Stomach (tissue), 8 donors: ENCODE measurements at regions not wholly inside any gene's neighbourhood (a gene's known extent, or its start where the extent isn't known, plus 50 kb on each side); places are given as distances from the start of the nearest gene placed in this dataset.
A peak's percentile ranks its signal among the peaks of the same experiment; 100 is the strongest.

Source experiments
- DNase-seq, 2 donors: peaks; one replicate each; pipeline versions ENCODE4 v3.0.0 to v3.0.0-alpha.2; 2013 to 2019
- H3K27ac ChIP-seq, 5 donors: fragments of 200-600 bp in 4 of 5; sonication (generic) in 4 of 5; one replicate each; pipeline ENCODE4 v1.5.1; 2013 to 2019; ENCODE audit warnings: mild to moderate bottlenecking in 1 of 5, moderate library complexity in 1 of 5
- H3K27me3 ChIP-seq, 3 donors: fragments of 200-600 bp; sonication (generic); one replicate each; pipeline ENCODE4 v1.5.1; 2017 to 2019; ENCODE audit warnings: mixed run types in 1 of 3
- H3K36me3 ChIP-seq, 4 donors: fragments of 200-600 bp; sonication (generic); 1 replicate in 3 of 4; 2 replicates in 1 of 4; pipeline ENCODE4 v1.5.1; 2016 to 2019
- H3K4me1 ChIP-seq, 4 donors: fragments of 200-600 bp; sonication (generic); one replicate each; pipeline ENCODE4 v1.5.1; 2016 to 2019
- H3K4me3 ChIP-seq, 4 donors: fragments of 200-600 bp; sonication (generic) in 3 of 4; one replicate each; pipeline ENCODE4 v1.5.1; 2016 to 2019; ENCODE audit warnings: mild to moderate bottlenecking in 1 of 4
- H3K9me3 ChIP-seq, 4 donors: fragments of 200-600 bp; sonication (generic); one replicate each; pipeline ENCODE4 v1.5.1; 2016 to 2019
- CTCF ChIP-seq, 7 experiments: fragments of 450-650 bp in 4 of 7; fragments of 200-600 bp in 3 of 7; sonication (generic) in 3 of 7; IDR thresholded peaks; one replicate each; pipeline ENCODE4 v1.5.1; 2016 to 2019; ENCODE audit warnings: antibody characterized with exemption in 7 of 7, control low read depth in 2 of 7, mild to moderate bottlenecking in 1 of 7
- EP300 ChIP-seq: sonication (generic); formaldehyde crosslinking; IDR thresholded peaks from one replicate; pipeline ENCODE4 v1.6.1; 2017; ENCODE audit warnings: antibody characterized with exemption
- POLR2A ChIP-seq, 4 donors: fragments of 450-650 bp; IDR thresholded peaks; one replicate each; pipeline ENCODE4 v1.6.1; 2016; ENCODE audit warnings: antibody characterized with exemption in 4 of 4, control low read depth in 2 of 4, mild to moderate bottlenecking in 1 of 4, moderate library complexity in 1 of 4
- POLR2AphosphoS5 ChIP-seq, 3 donors: sonication (generic); formaldehyde crosslinking; IDR thresholded peaks; one replicate each; pipeline ENCODE4 v1.6.1; 2016; ENCODE audit warnings: antibody characterized with exemption in 3 of 3
- WGBS, 5 donors: extraction: QIAGEN DNeasy Blood & Tissue Kit in 3 of 5; methylation state at CpG; one replicate each; pipeline versions ENCODE4 v1.1.5 to v1.1.7; 2013 to 2018; 5-methylcytosine and 5-hydroxymethylcytosine counted together
- intact Hi-C: fragments of 100-400 bp; cut with DNase I; formaldehyde crosslinking; loops from one replicate; pipeline ENCODE4 v1.15.1; 2023; ENCODE audit warnings: low total_unique reads
- donor health status: healthy with polysubstance abuse.
- donor health status: Bipolar disorder and iron deficiency.
- donor health status: healthy.

- 72 to 80% (median 77%) methylated on average over 8 of the region's 8 CpGs for WGBS, 5 donors
- no peak for TF ChIP-seq EP300
- no peak for TF ChIP-seq POLR2AphosphoS5 (IDR thresholded peaks at IDR 0.05)
- no peak for TF ChIP-seq CTCF (IDR thresholded peaks at IDR 0.05)
- no peak for TF ChIP-seq POLR2A (IDR thresholded peaks at IDR 0.05)
- Histone ChIP-seq H3K4me3 (no peak overlapping the region), H3K27ac (no peak overlapping the region), H3K36me3 (no peaks in the 10 kb centered on the region), H3K9me3 (peaks cover 0 to 11% (median 4%) of the 10 kb centered on the region in 4 donors), H3K4me1 (peaks cover 0 to 3% (median 0%) of the 10 kb centered on the region in 4 donors), H3K27me3 (no peaks in the 10 kb centered on the region)
- DNase-seq = peak in 1 of 2 donors; percentile 28
- intact Hi-C loops = no loop called here
Observed at GRCh38 chr1:232207073-232207866, 422.7 kb downstream of the SIPA1L2 start.

GRCh38 chr1:232204269-232204668 is 425.7 kb downstream of the SIPA1L2 start:
- DNase-seq = no peak
- Histone ChIP-seq H3K27me3 (no peaks in the 10 kb centered on the region), H3K9me3 (peaks cover 6 to 30% (median 15%) of the 10 kb centered on the region in 4 donors), H3K27ac (no peak overlapping the region), H3K4me3 (no peak overlapping the region), H3K4me1 (peaks cover 0 to 3% (median 0%) of the 10 kb centered on the region in 4 donors), H3K36me3 (no peaks in the 10 kb centered on the region)
- intact Hi-C loops = no loop called here
- TF ChIP-seq CTCF (IDR thresholded peaks at IDR 0.05) (no peak), EP300 (no peak), POLR2A (IDR thresholded peaks at IDR 0.05) (no peak), POLR2AphosphoS5 (IDR thresholded peaks at IDR 0.05) (no peak)

GRCh38 chr1:232201024-232201423 is 428.9 kb downstream of the SIPA1L2 start:
- Histone ChIP-seq H3K4me3 (no peak overlapping the region), H3K9me3 (peaks cover 6 to 30% (median 15%) of the 10 kb centered on the region in 4 donors), H3K27ac (no peak overlapping the region), H3K27me3 (no peaks in the 10 kb centered on the region), H3K36me3 (no peaks in the 10 kb centered on the region), H3K4me1 (no peaks in the 10 kb centered on the region)
- no peak for TF ChIP-seq EP300
- no peak for TF ChIP-seq POLR2A (IDR thresholded peaks at IDR 0.05)
- no peak for TF ChIP-seq CTCF (IDR thresholded peaks at IDR 0.05)
- TF ChIP-seq POLR2AphosphoS5 (IDR thresholded peaks at IDR 0.05) = no peak
- DNase-seq = no peak
- intact Hi-C loops = no loop called here
- 86 to 95% (median 91%) methylated on average over 7 of the region's 7 CpGs for WGBS, 5 donors

GRCh38 chr1:232196042-232196441 is 433.9 kb downstream of the SIPA1L2 start:
- H3K9me3 ChIP-seq = peaks cover 0 to 10% (median 9%) of the 10 kb centered on the region in 4 donors
- H3K36me3 ChIP-seq = no peaks in the 10 kb centered on the region
- no peaks in the 10 kb centered on the region for H3K27me3 ChIP-seq
- no peak overlapping the region for H3K27ac ChIP-seq
- intact Hi-C loops = no loop called here
- H3K4me3 ChIP-seq = no peak overlapping the region
- no peak for TF ChIP-seq POLR2A (IDR thresholded peaks at IDR 0.05)
- peaks cover 0 to 5% (median 0%) of the 10 kb centered on the region in 4 donors for H3K4me1 ChIP-seq
- 76 to 85% (median 77%) methylated on average over 1 of the region's 1 CpG for WGBS, 5 donors
- DNase-seq = no peak

- no peak overlapping the region for H3K27ac ChIP-seq
- peaks cover 0 to 5% (median 0%) of the 10 kb centered on the region in 4 donors for H3K4me1 ChIP-seq
- DNase-seq = no peak
- no peaks in the 10 kb centered on the region for H3K36me3 ChIP-seq
- TF ChIP-seq POLR2AphosphoS5 (IDR thresholded peaks at IDR 0.05) = no peak
- no peak for TF ChIP-seq POLR2A (IDR thresholded peaks at IDR 0.05)
- intact Hi-C loops = no loop called here
- H3K9me3 ChIP-seq = no peaks in the 10 kb centered on the region
- H3K27me3 ChIP-seq = no peaks in the 10 kb centered on the region
- no peak overlapping the region for H3K4me3 ChIP-seq
- WGBS, 5 donors = 88 to 97% (median 95%) methylated on average over 1 of the region's 1 CpG
Observed at GRCh38 chr1:232194424-232194823, 435.5 kb downstream of the SIPA1L2 start.
